Stimulated activated CD4-positive, alpha-beta T cell treated with anti-CD3 and anti-CD28 coated beads, Interleukin-2, amount 100 ng/mL, for 24 hours (primary cell): ENCODE measurements at regions not wholly inside any gene's neighbourhood (a gene's known extent, or its start where the extent isn't known, plus 50 kb on each side); places are given as distances from the start of the nearest gene placed in this dataset.
"Not testable (repeated sequence)": the region's sequence is repeated elsewhere in the genome, so short reads cannot be mapped to it uniquely, and the experiment has no call there.

ENCODE experiments used
- DNase-seq, 2 donors: peaks; one replicate each; pipeline ENCODE4 v3.0.0-alpha.2; 2020

DNA sequence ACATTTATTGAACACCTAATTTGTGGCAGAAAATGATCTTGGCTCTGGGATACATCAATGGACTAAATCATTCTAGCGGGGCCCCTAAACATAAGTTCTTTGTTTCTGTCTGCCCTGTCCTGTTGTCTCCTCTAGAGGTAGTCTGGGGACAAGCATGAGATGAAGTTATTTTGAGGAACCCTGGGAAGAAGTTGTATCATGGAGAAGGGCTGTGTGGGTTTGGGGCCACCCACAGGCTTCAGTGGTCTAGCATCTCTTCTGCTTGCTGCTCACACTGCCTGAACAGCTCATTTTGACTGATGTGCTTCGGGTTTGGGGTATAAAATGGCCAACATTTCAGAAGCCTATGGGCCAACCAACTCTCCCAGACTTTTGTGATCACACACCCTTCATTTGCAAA is 50.3 kb upstream of the OSBPL11 start:
- DNase-seq = no peak

DNA sequence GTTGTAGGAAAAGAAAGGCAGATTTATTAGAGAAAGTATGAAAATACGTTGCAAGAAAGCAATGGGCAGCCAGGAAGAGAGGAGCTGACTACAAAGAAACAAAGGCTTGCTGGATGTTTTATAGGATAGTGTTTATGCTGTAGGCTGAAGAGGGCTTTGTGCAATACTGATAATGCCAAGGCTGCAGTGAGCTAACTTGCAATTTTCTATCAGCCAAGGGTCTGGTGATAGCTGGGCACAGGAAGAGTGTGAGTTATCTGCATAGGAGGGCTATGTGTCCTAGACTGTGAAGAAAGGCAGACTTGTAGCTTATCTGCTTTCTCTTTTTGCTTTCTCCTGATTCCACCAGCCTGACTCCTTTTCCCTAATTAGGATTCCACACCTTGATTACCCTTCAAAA is 51.3 kb upstream of the OSBPL11 start:
- DNase-seq = no peak

DNA sequence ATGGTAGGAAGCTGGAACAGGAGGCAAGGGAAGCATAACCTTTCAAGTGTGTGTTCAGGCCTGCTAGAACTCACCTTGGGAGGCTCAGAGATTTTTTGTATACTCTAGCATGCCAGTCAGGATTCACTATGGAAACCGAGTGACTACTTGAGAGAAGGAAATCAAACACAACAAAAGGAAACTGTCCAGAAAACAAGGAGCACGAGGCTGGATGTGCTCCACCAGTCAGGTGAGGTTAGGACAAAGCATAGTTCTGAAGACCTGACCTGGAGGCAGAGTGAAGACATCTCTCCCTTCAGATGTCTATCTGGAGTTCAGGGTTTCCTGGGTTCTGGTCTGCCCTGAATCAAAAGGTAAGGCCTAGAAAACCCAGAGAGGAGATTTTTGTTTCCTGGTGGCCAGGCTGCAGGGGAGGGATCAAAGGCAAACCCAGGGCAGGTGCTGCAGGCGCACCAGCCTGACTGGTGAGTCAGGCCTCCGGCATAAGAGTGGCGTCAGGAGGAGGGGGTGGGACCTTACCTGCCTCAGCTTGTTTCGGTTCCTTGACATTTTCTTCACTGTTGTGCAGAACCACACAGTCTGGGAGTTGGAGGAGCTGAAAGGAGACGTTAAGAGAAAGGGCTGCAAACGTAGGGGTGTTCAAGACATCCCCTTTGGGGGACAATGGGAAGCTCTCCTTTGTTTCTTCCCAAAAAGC is 52.2 kb upstream of the OSBPL11 start:
- DNase-seq = no peak

DNA sequence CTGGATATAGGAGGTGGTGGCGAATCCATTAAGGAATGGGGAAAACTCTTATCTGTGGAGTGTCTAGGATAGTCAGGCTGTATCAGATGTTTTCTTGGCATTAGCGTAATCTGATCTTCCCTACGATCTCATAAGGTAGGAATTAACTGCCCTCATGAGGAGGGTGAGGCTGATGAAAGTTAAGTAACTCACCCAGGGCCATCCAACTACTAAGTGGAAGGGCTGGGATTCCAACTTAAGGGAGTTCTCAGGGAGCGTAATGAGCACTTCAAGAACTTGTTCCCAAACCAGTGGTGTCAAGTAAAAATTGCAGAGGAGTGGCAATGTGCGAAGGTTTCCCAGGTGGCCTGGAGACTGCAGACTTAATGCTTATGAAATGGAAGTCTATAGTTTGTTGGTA is 55.9 kb upstream of the OSBPL11 start:
- DNase-seq = no peak

DNA sequence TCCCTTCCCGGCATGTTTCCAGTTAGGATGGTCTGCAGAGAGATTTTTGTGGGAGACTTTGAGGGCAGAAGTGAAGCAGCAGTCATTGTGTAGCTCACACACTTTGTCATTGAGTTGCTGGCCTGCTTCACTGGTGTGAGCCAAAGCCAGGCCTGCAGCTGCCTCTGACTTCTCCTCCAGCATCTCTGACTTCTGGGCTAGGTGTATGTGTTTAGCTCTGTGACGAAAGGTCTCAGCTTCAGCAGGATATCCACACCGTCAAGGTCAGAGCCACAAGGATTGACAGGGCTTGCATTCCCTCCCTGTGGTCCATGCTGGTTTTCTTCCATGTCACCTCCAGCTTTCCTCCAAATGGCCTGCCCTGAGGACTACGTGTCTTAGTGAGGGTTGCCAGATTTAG is 57.1 kb upstream of the OSBPL11 start:
- DNase-seq = no peak

DNA sequence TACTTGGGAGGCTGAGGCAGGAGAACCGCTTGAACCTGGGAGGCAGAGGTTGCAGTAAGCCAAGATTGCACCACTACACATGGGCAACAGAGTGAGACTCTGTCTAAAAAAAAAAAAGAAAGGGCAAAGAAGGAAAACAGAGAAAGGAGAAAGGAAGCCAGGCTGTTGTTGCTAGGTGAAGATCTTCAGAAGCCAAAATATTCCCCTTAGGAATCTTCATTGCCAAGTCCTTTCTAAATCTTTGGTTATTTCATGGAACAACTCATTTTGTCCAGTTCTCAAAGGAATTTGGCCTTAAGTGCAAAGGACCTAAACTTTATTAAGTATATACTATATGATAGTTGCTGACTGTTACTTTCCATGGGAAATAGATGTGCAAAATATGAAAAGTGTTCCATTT is 59.2 kb upstream of the OSBPL11 start:
- no peak for DNase-seq

DNA sequence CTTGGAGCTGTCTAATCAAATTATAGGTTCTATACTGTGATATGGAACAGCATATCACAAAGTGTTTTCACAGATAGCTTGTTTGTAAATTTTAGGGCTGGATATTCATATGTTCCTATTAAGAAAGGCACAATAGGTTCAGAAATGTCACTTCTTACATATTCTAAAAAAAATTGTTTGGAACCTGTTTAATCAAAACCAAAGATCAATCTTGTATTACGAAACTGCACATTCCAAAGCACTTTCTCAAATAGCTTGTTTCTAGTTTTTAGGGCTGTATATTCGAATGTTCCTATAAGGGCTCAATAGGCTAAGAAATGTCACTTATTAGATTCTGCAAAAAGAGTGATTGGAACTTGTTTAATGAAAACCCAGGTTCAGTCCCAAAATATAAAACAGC is 67.4 kb upstream of the OSBPL11 start:
- no peak for DNase-seq

DNA sequence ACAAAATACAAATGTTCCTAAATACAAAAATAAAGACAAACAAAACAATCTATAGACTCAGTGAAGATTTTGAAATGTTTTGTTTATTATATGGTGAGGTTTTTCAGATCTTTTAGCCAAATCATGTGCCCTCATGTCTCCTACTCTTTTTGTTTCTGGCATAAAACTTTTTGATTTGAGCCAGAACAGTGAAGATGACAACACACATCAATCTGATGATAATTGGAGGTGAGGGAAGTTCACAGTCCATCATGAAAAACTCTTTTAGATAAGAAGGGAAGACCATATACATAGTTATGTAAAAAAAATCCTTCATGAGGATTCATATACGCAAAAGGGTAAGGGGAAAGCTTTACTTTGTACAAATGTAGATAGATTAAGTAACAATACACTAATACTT is 75.1 kb upstream of the OSBPL11 start:
- DNase-seq = no peak

DNA sequence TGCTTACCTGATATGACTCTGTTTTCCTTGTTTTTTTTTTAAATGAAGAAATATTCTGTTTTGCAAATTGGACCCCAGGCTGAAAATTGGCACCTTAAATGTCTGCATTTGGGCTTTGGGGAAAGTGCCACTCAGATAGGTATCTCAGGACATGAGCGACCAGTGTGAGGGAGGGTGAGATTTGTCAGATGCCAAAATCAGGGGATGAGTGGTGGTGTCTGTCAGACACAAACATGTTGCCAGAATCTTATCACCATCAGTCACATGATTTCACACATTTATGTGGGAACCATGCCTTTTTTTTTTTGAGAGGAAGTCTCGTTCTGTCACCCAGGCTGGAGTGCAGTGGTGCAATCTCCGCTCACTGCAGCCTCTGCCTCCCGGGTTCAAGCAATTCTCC is 75.6 kb upstream of the OSBPL11 start:
- DNase-seq = no peak

DNA sequence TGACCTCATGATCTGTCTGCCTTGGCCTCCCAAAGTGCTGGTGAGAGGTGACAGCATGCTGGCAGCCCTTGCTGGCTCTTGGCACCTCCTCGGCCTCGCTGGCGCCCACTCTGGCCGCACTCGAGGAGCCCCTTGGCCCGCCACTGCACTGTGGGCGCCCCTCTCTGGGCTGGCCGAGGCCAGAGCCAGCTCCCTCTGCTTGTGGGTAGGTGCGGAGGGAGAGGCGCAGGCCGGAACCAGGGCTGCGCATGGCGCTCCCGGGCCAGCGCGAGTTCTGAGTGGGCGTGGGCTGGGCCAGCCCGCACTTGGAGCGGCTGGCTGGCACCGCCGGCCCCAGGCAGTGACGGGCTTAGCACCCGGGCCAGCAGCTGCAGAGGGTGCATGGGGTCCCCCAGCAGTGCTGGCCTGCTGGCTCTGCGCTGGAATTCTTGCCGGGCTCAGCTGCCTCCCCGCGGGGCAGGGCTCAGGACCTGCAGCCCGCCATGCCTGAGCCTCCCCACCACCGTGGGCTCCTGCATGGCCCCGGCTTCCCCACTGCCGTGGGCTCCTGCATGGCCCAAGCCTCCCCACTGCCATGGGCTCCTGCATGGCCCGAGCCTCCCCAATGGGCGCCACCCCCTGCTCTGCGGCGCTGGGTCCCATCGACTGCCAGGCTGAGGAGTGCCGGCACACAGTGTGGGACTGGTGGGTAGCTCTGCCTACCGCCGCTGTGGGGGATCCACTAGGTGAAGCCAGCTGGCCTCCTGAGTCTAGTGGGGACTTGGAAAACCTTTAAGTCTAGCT is 76.4 kb upstream of the OSBPL11 start:
- DNase-seq = no peak

DNA sequence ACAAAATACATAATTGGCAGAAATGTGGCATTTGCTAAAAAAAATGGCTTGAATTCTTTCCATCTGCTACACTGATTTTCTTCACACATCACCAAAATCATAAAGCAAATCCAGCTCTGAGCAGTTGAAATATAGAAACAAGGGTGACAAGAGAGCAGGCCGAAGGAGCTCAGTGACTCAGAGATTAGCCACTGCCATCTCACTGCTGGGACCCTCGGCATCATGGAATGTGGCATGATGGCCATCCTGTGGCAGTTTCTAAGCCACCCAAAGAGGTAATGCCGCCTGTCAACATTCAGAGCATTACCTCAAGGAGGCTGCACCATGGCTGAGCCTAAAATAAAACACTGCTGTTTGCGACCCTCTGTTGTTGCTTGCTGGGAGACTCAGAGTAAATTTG is 80.5 kb upstream of the OSBPL11 start:
- no peak for DNase-seq

DNA sequence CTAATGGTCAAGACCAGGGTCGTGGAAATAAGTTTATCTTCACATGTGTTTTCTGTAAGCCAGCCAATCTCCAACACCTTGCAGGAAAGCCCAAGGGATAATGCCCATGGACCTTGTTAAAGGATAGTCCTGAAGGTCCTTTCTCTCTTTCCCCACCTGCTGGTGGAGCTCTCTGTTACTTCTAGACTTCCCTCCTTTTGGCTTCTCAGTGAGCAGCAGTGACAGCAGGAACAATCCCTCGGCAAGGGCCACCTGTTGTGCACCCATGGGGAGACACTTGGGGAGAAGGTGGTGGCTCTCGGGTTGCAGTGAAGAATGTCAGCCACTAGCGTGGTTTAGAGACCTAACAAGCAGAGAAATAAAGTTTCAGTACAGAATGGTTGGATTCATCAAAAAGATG is 84.0 kb upstream of the OSBPL11 start:
- no peak for DNase-seq

DNA sequence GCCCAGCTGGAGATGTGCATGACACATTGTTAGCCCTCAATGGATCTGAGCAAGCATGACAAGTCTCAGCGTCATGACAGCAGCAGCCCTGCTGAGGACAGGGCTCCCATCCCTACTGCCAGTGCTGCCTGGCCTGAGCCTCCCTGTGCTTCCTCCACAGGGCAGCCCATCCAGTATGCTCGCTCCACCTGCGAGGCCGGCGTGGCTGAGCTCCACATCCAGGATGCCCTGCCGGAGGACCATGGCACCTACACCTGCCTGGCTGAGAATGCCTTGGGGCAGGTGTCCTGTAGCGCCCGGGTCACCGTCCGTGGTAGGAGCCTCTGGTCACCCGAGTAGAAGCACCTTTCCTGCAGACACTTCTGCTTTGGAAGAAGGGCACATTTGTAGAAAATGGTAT is 85.8 kb upstream of the OSBPL11 start:
- DNase-seq = no peak

DNA sequence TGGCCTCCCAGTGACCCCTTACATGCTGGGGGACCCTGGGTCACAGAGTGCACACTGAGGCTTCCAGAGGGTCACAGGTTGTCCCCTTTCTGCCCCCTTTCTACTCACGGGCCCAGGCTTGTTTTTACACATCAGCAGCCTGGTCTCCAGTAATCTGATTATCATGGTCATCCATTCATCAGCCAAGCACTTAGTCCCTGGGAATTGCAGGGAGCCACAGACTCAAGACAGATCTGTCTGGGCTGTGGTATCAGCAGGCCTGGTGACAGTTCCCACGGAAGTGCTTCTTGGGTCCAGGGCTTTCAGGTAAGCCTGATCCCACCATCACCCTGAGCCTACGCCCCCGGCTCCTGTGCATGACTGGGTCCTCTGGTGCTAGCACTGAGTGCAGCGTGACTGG is 86.6 kb upstream of the OSBPL11 start:
- DNase-seq = not testable (repeated sequence)

DNA sequence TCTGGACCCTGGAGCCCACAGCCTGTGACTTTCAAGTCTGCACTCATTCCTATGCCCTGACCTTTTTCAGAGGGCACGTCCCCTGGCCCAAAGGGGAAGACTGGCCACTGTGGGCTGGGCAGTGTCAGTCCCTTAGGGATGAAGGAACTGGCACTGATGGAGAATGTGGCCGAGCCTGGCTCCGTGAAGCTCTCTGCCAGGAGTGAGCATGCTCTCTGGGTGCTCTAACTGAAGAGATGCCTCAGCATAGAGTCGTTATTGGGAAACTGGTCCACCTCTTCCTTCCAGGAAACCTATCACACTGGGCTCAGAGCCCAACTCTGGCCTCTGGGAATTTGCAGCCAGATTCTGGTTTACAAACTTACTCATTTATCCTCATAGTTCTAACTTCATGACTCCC is 87.3 kb upstream of the OSBPL11 start:
- DNase-seq = not testable (repeated sequence)

DNA sequence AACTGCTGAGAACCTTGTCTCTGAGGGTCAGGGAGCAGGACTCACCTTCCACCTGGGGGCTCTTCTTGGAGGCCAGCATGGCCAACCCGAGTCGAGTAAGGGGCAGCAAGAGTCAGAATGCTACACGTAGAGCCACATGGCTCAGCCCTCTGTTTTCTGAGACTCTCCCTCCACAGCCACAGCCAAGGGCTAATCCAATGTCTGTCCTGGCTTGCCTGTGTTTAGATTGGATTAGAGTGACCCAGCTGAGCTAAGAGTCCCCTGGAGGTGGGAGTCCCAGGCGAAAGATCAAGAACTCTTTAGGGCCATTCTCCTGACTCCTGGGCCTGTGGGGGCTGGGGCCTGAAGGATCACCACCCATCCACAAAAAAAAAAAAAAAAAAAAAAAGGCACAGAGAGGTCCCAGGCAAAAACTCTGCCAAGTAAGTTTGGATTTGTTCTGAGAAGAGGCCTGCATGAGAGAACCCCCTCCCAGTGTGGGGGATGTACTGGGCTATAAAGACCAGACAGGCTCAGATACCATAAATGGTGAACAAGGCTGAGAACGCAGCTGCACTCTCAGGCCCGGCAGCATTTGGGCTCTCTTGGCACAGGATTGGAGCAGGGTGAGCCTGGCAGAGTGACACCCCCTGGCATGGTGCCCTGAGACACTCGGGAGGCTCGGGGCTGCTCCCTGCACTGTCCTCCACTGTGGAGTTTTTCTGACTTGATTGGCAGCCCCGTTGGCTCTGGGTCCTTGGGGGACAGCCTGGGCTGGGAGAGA is 88.0 kb upstream of the OSBPL11 start:
- no peak for DNase-seq

DNA sequence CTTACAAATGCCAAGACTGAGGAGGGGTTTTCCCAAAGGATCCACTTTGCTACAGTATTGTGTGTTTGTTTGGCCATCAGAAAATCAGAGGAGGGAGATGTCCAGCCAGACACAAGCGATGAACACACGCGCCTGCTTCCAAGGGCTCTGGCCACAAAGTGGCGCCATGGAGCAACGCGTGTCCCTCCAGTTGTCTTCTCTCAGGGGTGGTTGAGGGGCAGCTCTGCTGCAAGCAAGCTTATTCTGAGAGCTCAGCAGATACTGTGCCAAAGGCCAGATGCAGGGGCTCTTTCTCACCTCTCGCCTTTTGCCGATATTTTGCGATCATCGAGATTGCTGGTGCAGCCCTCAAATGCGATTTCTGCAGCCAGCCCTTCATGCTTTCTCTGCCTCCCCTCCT is 88.9 kb upstream of the OSBPL11 start:
- DNase-seq = no peak

DNA sequence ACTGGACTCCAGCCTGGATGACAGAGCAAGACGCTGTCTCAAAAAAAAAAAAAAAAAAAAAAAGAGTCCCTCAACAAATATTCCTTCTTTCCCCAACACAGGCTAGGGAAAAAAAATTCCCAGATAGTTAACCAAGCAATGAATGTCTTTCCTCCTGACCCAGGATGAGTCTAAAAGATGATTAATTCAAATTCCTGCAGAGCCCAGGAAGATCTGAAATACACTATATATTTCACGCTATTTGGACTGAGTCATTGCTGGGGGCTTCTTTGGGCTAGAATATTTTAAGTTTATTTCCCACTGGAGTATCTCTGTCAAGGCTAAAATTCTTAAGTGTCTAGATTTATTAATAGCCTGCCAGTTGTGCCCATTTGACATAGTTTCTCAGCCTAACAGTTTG is 90.4 kb upstream of the OSBPL11 start:
- not testable (repeated sequence) for DNase-seq

DNA sequence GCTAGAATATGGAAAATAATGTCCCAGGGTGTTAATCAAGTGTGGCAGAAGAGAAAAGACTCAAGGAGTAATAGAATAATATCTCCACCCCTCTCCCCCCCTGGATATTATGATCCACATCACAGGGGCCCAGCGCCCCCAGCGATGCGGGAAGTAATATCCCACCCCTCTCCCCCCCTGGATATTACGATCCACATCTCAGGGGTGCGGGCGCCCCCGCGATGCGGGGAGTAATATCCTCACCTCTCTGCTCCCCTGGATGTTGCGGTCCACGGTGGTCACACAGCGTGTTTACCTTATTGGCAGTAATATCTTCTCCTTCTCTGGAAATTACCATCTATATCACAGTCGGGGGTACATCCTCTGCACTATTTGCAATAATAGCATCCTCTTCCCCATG is 97.1 kb upstream of the OSBPL11 start:
- DNase-seq = no peak

DNA sequence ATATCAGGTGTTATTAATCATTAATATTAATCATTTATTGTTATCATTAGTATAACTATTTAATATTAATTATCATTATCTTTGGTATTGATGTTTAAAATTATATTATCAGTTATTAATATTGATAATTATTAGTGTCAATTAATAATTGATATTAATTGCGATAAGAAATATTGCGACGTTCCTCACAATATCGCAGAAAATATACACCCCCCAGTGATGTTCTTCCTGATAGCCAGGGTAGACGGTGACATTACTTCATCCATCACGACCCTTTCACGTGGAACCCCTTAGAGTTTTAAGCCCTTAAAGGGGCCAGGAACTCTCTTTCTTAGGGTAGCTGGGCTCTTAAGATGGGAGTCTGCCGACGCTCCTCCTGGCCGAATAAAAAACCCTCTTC is 98.6 kb upstream of the OSBPL11 start:
- DNase-seq = no peak

DNA sequence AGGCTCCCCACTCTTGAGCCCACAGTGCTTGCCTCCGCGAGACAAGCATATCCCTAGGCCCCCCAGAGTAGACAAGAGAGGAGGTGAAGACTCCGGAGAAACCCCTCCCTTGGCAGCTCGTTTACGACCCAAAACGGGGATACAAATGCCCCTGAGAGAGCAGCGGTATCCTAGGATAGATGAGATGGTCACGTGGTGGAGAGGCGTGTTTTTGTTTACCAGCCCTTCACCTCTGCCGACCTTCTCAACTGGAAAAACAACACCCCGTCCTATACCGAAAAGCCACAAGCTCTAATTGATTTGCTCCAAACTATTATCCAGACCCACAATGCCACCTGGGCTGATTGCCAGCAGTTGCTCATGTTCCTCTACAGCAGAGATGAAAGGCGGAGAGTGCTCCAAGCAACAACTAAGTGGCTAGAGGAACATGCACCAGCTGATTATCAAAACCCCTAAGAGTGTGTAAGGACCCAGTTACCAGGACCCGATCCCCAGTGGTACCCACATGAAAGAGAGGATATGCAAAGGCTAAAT is 99.5 kb upstream of the OSBPL11 start:
- no peak for DNase-seq

DNA sequence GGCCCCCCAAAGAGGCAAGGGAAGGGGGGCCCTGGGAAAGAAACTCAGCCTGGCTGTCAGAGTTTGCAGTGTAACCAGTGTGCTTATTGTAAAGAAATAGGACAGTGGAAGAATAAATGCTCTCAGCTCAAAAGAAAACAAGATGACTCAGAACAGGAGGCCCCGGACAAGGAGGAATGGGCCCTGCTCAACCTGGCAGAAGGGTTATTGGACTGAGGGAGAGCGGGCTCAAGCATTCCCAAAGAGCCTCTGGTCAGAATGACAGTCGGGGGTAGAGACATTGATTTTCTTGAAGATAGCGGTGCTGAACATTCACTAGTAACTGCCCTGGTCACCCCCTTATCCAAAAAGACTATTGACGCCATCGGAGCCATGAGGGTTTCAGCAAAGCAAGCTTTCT is 100.4 kb upstream of the OSBPL11 start:
- DNase-seq = no peak

DNA sequence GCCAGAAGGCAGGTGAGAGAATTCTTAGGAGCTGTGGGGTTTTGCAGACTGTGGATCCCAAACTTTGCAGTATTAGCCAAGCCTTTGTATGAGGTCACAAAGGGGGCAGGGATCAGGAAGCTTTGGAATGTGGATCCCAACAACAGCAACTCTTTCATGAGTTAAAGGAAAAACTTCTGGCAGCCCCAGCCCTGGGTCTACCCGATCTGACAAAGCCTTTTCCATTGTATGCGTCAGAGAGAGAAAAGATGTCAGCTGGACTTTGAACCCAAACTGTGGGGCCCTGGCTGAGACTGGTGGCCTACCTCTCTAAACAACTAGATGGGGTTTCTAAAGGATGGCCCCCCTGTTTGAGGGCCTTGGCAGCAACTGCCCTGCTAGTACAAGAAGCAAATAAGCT is 101.8 kb upstream of the OSBPL11 start:
- not testable (repeated sequence) for DNase-seq
